H1 (cell line): ENCODE measurements at regions not wholly inside any gene's neighbourhood (a gene's known extent, or its start where the extent isn't known, plus 50 kb on each side); places are given as distances from the start of the nearest gene placed in this dataset.

Experiments used
- CEBPB ChIP-seq: IDR thresholded peaks from 2 replicates; pipeline ENCODE4 v1.6.1; 2012; ENCODE audit warnings: low read depth, low read length
- CTCF ChIP-seq, 3 experiments: IDR thresholded peaks; 1 replicate in 2 of 3; 2 replicates in 1 of 3; pipeline versions ENCODE4 v1.5.1 to v1.6.1; 2011; ENCODE audit warnings: low read length in 3 of 3, mild to moderate bottlenecking in 3 of 3, inconsistent platforms in 2 of 3, low read depth in 1 of 3, moderate library complexity in 1 of 3; ENCODE audit not compliant: insufficient read depth in 1 of 3; ENCODE audit errors: control extremely low read depth in 1 of 3
- EZH2 ChIP-seq: fragments of 200-600 bp; sonication (generic); IDR thresholded peaks from 2 replicates; pipeline ENCODE4 v1.7.1; 2012; ENCODE audit warnings: low read depth, mild to moderate bottlenecking, moderate library complexity, low read length, inconsistent platforms; ENCODE audit not compliant: severe bottlenecking
- JUN ChIP-seq: IDR thresholded peaks from 2 replicates; pipeline ENCODE4 v1.6.1; 2011; ENCODE audit warnings: low read depth, mild to moderate bottlenecking, improper control_type of control experiment, low read length
- POLR2A ChIP-seq, 2 experiments: IDR thresholded peaks; 1 replicate in 1 of 2; 2 replicates in 1 of 2; pipeline ENCODE4 v1.6.1; 2011; ENCODE audit warnings: low read depth in 2 of 2, low read length in 2 of 2, mild to moderate bottlenecking in 2 of 2; ENCODE audit errors: control extremely low read depth in 1 of 2
- RAD21 ChIP-seq, 2 experiments: IDR thresholded peaks in 1 of 2; conservative IDR thresholded peaks in 1 of 2; 2 replicates each; pipeline ENCODE4 v1.6.1; 2011; ENCODE audit warnings: low read depth in 2 of 2, low read length in 2 of 2, improper control_type of control experiment in 1 of 2, inconsistent platforms in 1 of 2, mild to moderate bottlenecking in 1 of 2, moderate library complexity in 1 of 2
- RNF2 ChIP-seq: fragments of 200-900, 300-1000 bp; sonication (generic); IDR thresholded peaks from 2 replicates; pipeline ENCODE4 v1.7.1; 2016; ENCODE audit warnings: borderline replicate concordance, low read depth, mild to moderate bottlenecking, antibody characterized with exemption, low read length; ENCODE audit not compliant: poor library complexity, severe bottlenecking; ENCODE audit errors: missing control alignments
- SIX5 ChIP-seq: IDR thresholded peaks from 2 replicates; pipeline ENCODE4 v1.6.1; 2011; ENCODE audit warnings: mild to moderate bottlenecking, low read depth, low read length
- SP1 ChIP-seq: IDR thresholded peaks from 2 replicates; pipeline ENCODE4 v1.6.1; 2011; ENCODE audit warnings: low read depth, low read length
- SP2 ChIP-seq: IDR thresholded peaks from 2 replicates; pipeline ENCODE4 v1.6.1; 2012; ENCODE audit warnings: mild to moderate bottlenecking, low read length, inconsistent platforms
- TAF1 ChIP-seq: IDR thresholded peaks from 2 replicates; pipeline ENCODE4 v1.6.1; 2011; ENCODE audit warnings: mild to moderate bottlenecking, low read depth, low read length
- ZNF274 ChIP-seq: IDR thresholded peaks from 2 replicates; pipeline ENCODE4 v1.7.0; 2012; ENCODE audit warnings: low read length, borderline replicate concordance; ENCODE audit errors: extremely low read depth

DNA sequence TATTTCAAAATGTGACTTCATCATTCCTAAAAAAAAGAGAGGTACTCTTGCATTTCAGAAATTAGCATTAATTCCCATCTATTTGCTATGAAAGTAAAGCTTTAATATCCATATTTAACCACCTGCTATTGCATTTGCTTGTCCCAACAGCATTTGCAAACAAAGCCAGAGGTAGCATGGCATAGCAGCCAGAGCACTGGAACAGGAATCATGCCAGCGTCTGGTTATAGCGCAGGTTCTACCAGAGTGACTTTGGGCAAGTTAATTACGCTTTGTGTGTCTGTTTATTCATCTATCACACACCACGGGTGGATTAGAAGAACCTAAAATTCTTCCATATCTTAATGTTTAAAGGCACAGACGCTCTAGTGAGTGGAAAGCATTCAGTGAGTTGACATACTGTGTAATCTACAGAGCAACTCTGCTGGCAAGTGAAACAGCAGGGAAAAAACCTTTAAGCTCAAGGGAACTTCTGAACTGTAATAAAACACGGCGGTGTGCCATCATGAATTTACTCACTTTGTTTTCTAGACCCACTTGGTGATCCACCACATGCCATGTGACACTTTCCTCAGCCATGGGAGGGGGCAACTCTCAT, 76.6 kb upstream of the QRFPR start:
- TF ChIP-seq SIX5 (no peak), CTCF (IDR thresholded peaks at IDR 0.05; ENCODE audit: control extremely low read depth in 1 of 3, insufficient read depth in 1 of 3, low read depth in 1 of 3, low read length in 3 of 3) (no peak), TAF1 (no peak), RAD21 (IDR thresholded peaks at IDR 0.05 in 1 of 2, conservative IDR thresholded peaks at IDR 0.05 in 1 of 2; ENCODE audit: low read depth in 2 of 2, low read length in 2 of 2) (no peak), SP1 (no peak), CEBPB (no peak), RNF2 (no peak), POLR2A (IDR thresholded peaks at IDR 0.05; ENCODE audit: control extremely low read depth in 1 of 2, low read depth in 2 of 2, low read length in 2 of 2) (no peak), EZH2 (no peak), SP2 (no peak), ZNF274 (no peak), JUN (no peak)
